NT2/D1 (cell line): ENCODE measurements at regions not wholly inside any gene's neighbourhood (a gene's known extent, or its start where the extent isn't known, plus 50 kb on each side); places are given as distances from the start of the nearest gene placed in this dataset.
"Not testable (repeated sequence)": the region's sequence is repeated elsewhere in the genome, so short reads cannot be mapped to it uniquely, and the experiment has no call there.

ENCODE experiments used
- DNase-seq: peaks from one replicate; pipeline ENCODE4 v3.0.0-alpha.2; 2011; ENCODE audit warnings: low read depth, low spot score
- H3K27me3 ChIP-seq: 2 replicates; pipeline ENCODE4 v1.6.0; 2011; ENCODE audit warnings: mild to moderate bottlenecking; ENCODE audit not compliant: insufficient read length, insufficient read depth
- H3K36me3 ChIP-seq: 2 replicates; pipeline ENCODE4 v1.6.1; 2011; ENCODE audit warnings: mild to moderate bottlenecking, low read length, mixed read lengths; ENCODE audit not compliant: insufficient read depth, insufficient read length
- H3K4me1 ChIP-seq: 2 replicates; pipeline ENCODE4 v1.5.1; 2011; ENCODE audit not compliant: insufficient read depth, insufficient read length
- H3K4me3 ChIP-seq: 2 replicates; pipeline ENCODE4 v1.5.1; 2011; ENCODE audit warnings: low read depth; ENCODE audit not compliant: insufficient read length
- H3K9ac ChIP-seq: 2 replicates; pipeline ENCODE4 v1.6.0; 2011; ENCODE audit warnings: low read depth; ENCODE audit not compliant: insufficient read length
- H3K9me3 ChIP-seq: 2 replicates; pipeline ENCODE4 v1.5.1; 2011; ENCODE audit warnings: mild to moderate bottlenecking, low read length; ENCODE audit not compliant: insufficient read depth

DNA sequence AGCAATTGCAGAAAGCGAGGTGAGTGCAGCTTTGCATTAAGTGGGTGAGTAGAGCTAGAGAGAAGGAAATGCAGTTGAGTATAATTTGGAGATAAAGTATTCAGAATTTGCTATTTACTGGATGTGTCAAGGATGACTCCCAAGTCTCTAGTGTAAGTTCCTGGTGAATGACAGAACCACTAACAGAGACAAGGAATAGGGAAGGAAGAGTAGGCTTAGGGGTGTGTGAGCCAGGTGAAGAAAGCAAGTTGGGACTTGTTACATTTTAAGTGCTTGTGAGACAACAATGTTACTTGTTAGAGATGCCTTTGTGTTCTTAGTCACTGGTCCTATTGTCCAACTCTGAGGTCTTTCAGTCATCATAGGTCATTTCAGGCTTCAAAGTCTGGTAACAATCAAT lies 70.8 kb downstream of the TBC1D26 start:
- not testable (repeated sequence) for DNase-seq

DNA sequence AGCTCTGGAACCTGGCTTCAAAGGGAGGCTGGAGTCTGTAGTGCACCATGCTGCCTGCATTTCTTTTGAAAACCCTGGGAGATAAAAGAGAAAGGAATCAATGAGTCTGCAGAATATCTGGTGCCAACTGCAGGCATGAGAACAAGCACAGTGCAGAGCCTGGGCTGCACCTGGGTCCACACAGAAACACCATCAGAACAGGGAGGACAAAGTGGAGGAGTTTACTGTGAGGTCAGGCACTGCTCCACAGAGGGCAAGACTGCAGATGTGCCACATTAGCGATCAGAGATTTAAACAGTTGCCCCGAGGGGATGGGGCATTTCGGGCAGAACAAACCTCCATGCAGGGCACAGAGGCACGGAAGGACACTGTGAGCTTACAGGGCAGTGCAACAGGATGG lies 74.7 kb downstream of the TBC1D26 start:
- not testable (repeated sequence) for H3K36me3 ChIP-seq, DNase-seq

More for the DNA sequence above, 70.8 kb downstream of the TBC1D26 start:
- H3K36me3 ChIP-seq, H3K4me3 ChIP-seq, H3K27me3 ChIP-seq, H3K9me3 ChIP-seq, H3K9ac ChIP-seq, H3K4me1 ChIP-seq: not testable (repeated sequence)

GRCh38 chr17:15813388-15813787 lies 81.3 kb downstream of the TBC1D26 start:
- H3K4me3 ChIP-seq: not testable (repeated sequence)

More for the DNA sequence above, 74.7 kb downstream of the TBC1D26 start:
- H3K9me3 ChIP-seq, H3K9ac ChIP-seq, H3K27me3 ChIP-seq, H3K4me1 ChIP-seq, H3K4me3 ChIP-seq: not testable (repeated sequence)

DNA sequence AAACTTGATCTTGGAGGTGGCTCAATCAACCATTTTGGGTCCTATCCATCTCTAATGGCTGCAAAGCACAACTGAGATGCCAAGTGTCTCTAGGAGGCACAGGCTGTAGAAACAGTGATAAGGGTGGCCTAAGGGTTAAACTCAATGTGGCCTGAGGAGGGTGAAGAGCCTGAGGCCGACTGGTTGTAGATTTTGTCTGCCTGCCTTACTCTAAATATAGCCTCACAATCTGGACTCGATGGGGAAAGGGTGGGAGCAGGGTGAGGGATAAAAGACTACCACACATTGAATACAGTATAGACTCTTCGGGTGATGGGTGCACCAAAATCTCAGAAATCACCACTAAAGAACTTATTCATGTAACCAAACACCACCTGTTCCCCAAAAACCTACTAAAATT lies 81.9 kb downstream of the TBC1D26 start:
- not testable (repeated sequence) for H3K4me1 ChIP-seq, H3K9ac ChIP-seq, H3K36me3 ChIP-seq, H3K27me3 ChIP-seq, H3K9me3 ChIP-seq, H3K4me3 ChIP-seq, DNase-seq

More at GRCh38 chr17:15813388-15813787, 81.3 kb downstream of the TBC1D26 start:
- not testable (repeated sequence) for H3K9ac ChIP-seq, H3K36me3 ChIP-seq, H3K9me3 ChIP-seq, DNase-seq, H3K4me1 ChIP-seq, H3K27me3 ChIP-seq

GRCh38 chr17:15817861-15818260 lies 85.8 kb downstream of the TBC1D26 start:
- H3K27me3 ChIP-seq, H3K9ac ChIP-seq, H3K4me1 ChIP-seq, DNase-seq, H3K36me3 ChIP-seq, H3K4me3 ChIP-seq, H3K9me3 ChIP-seq: not testable (repeated sequence)

- DNase-seq, H3K4me3 ChIP-seq, H3K27me3 ChIP-seq, H3K36me3 ChIP-seq, H3K9ac ChIP-seq, H3K4me1 ChIP-seq, H3K9me3 ChIP-seq: not testable (repeated sequence)
These were observed 90.2 kb downstream of the TBC1D26 start for GRCh38 chr17:15822280-15822679.

GRCh38 chr17:15828727-15829314 lies 96.7 kb downstream of the TBC1D26 start:
- H3K9ac ChIP-seq, H3K36me3 ChIP-seq, H3K4me1 ChIP-seq, H3K9me3 ChIP-seq, H3K4me3 ChIP-seq, H3K27me3 ChIP-seq: not testable (repeated sequence)
- DNase-seq: peak; percentile 36

GRCh38 chr17:15830221-15830620 lies 98.1 kb downstream of the TBC1D26 start:
- not testable (repeated sequence) for H3K36me3 ChIP-seq, H3K4me3 ChIP-seq, DNase-seq, H3K4me1 ChIP-seq, H3K9me3 ChIP-seq, H3K9ac ChIP-seq, H3K27me3 ChIP-seq

DNA sequence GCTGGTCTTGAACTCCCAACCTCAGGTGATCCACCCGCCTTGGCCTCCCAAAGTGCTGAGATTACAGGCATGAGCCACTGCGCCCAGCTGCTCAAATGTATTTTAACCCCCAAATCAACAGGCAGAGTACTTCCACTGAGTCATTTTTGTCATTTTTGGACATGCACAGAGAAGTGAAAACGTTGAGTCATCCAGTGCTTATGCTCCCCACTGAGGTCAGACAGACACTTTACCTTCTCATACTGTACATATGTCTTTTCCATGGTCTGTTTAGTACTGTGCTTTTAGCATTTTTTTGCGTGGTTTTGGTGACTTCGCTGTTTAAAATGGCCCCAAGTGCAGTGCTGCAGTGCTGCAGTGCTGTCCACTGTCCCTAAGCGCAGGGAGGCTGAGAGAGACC lies 99.1 kb downstream of the TBC1D26 start:
- H3K9me3 ChIP-seq, DNase-seq, H3K27me3 ChIP-seq, H3K9ac ChIP-seq, H3K36me3 ChIP-seq, H3K4me1 ChIP-seq, H3K4me3 ChIP-seq: not testable (repeated sequence)

DNA sequence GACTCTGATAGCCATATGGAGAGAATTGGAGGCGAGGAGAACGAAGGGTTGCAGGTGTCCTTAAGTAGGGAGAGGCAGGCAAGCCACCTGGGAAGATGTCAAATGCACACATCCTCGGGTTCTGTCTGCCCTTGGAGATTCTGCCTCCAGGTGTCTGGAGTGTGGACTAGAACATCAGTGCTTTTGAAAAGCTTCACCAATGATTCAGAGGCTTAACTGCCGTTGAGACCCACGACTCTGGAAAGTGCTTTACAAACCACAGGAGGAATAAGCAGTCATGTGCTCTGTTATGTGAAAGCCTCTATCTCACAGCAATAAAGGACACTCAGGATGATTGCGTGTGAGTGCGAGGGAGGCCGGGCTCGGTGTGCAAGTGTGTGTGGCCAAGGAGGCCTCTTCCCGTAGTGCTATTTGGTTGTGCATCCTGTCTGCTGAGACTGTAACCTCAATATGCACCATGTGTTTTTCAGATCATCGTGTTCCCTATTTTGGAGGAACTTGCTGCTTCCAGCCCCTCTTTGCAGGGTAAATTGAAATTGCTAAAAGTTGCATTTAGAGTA lies 100.9 kb downstream of the TBC1D26 start:
- not testable (repeated sequence) for H3K9me3 ChIP-seq, H3K4me1 ChIP-seq, H3K9ac ChIP-seq, H3K27me3 ChIP-seq, H3K36me3 ChIP-seq, H3K4me3 ChIP-seq, DNase-seq

- not testable (repeated sequence) for H3K9me3 ChIP-seq, DNase-seq, H3K4me3 ChIP-seq, H3K36me3 ChIP-seq, H3K27me3 ChIP-seq, H3K9ac ChIP-seq, H3K4me1 ChIP-seq
These were observed 101.8 kb downstream of the TBC1D26 start for GRCh38 chr17:15833890-15834289.

DNA sequence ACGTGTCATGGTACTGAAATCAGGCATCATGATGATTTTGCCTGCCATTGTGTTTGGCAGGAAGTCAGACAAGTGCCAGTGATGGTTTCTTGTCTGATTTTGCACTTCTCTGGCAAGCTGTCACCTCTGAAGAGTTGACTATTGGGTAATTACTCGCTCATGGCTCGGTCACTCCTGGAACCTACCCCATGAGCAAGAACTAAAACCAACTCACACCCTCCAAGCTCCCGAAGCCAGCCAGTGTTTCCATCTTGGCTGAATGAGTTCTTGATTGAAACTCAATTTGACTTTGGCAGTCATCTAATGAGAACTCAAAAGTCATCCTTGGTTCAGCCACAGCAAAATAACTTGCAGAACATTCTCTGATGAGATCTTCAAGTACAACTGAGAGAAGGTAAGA lies 103.4 kb downstream of the TBC1D26 start:
- H3K36me3 ChIP-seq, DNase-seq, H3K9me3 ChIP-seq, H3K4me1 ChIP-seq, H3K9ac ChIP-seq, H3K4me3 ChIP-seq, H3K27me3 ChIP-seq: not testable (repeated sequence)
